ENCODE measurements at regions not wholly inside any gene's neighbourhood (a gene's known extent, or its start where the extent isn't known, plus 50 kb on each side); places are given as distances from the start of the nearest gene placed in this dataset.
A peak's percentile ranks its signal among the peaks of the same experiment; 100 is the strongest.

- Histone ChIP-seq H3K36me3 (replicated peaks in 1 of 2; ENCODE audit: control extremely low read depth in 1 of 2, control insufficient read depth in 1 of 2, extremely low read depth in 1 of 2, insufficient read depth in 2 of 2, low read length in 1 of 2) (no peaks in the 10 kb centered on the region), H3K9ac (ENCODE audit: low read length) (no peak overlapping the region), H3K4me1 (ENCODE audit: control insufficient read depth in 2 of 2, insufficient read depth in 2 of 2, low read length in 2 of 2) (peaks cover 42 to 52% of the 10 kb centered on the region in 2 donors), H3K79me2 (ENCODE audit: control insufficient read depth, insufficient read depth, low read length) (no peaks in the 10 kb centered on the region), H3K9me3 (ENCODE audit: control extremely low read depth in 1 of 3, control insufficient read depth in 2 of 3, insufficient read depth in 1 of 3, low read length in 2 of 3) (no peaks in the 10 kb centered on the region), H3K27me3 (replicated peaks in 1 of 4; ENCODE audit: control extremely low read depth in 1 of 4, control insufficient read depth in 3 of 4, insufficient read depth in 4 of 4, low read length in 3 of 4) (no peaks in the 10 kb centered on the region), H2AFZ (ENCODE audit: insufficient read depth, low read depth, low read length, poor library complexity, severe bottlenecking) (no peak overlapping the region), H3K27ac (ENCODE audit: low read length in 2 of 2) (peak overlapping the region in 1 of 2 donors; percentile 50), H3K4me2 (replicated peaks; ENCODE audit: low read depth, low read length, poor library complexity, severe bottlenecking) (no peak overlapping the region), H3K4me3 (ENCODE audit: control extremely low read depth in 1 of 5, extremely low read depth in 1 of 5, insufficient read depth in 1 of 5, low read depth in 2 of 5, low read length in 4 of 5) (no peak overlapping the region), H4K20me1 (ENCODE audit: control insufficient read depth, insufficient read depth, low read length, poor library complexity, severe bottlenecking) (no peaks in the 10 kb centered on the region)
- no peak for TF ChIP-seq EZH2 (IDR thresholded peaks at IDR 0.05; ENCODE audit: borderline replicate concordance, insufficient read depth, low read depth, low read length, poor library complexity, severe bottlenecking)
- TF ChIP-seq CTCF (IDR thresholded peaks at IDR 0.05), result no peak
- CTCF ChIA-PET, result interaction anchor here (1.0 to 1.2 kb wide), 4 partner anchors 13 to 478 kb away, joined by 3 to 6 read pairs (median 4); no protein-coding TSS in a partner anchor
- ATAC-seq (ENCODE audit: low read depth) (no peak), DNase-seq (peak; percentile 38)
- peak overlapping the region; percentile 98 for H3K27ac Mint-ChIP-seq
- H3K27me3 Mint-ChIP-seq, result no peaks in the 10 kb centered on the region
- POLR2A ChIA-PET, result interaction anchor here (0.6 kb wide), 1 partner anchor 366 kb away, joined by 3 read pairs; no protein-coding TSS in a partner anchor
- no peaks in the 10 kb centered on the region for H3K9me3 Mint-ChIP-seq (ENCODE audit: insufficient read depth)
- intact Hi-C loops (cut with micrococcal nuclease), result loop anchor here (5.0 to 10.0 kb wide), 3 partner anchors 50 to 482 kb away; no protein-coding TSS in a partner anchor
- 96% methylated on average over 4 of the region's 15 CpGs for whole genome bisulfite sequencing (ENCODE audit: insufficient coverage)
- H3K4me1 Mint-ChIP-seq, result peaks cover 61% of the 10 kb centered on the region
- no peak overlapping the region for H3K4me3 Mint-ChIP-seq
Observed at GRCh38 chr1:234976861-234977680, 151.6 kb downstream of the TOMM20 start.
